Adrenal gland (tissue), 5 donors: ENCODE measurements at regions not wholly inside any gene's neighbourhood (a gene's known extent, or its start where the extent isn't known, plus 50 kb on each side); places are given as distances from the start of the nearest gene placed in this dataset.

Experiments
- POLR2A ChIP-seq, 2 donors: fragments of 450-650 bp; IDR thresholded peaks; one replicate each; pipeline ENCODE4 v1.6.1; 2017; ENCODE audit warnings: antibody characterized with exemption in 2 of 2, mild to moderate bottlenecking in 2 of 2, moderate library complexity in 1 of 2
- TF ChIP-seq, protein P1 (sequence below), 6 experiments: fragments of 450-650 bp in 4 of 6; fragments of 200-600 bp in 2 of 6; sonication (generic) in 1 of 6; IDR thresholded peaks; 1 replicate in 5 of 6; 2 replicates in 1 of 6; pipeline versions ENCODE4 v1.5.1 to v1.8.0; 2016 to 2021; ENCODE audit warnings: antibody characterized with exemption in 6 of 6, mild to moderate bottlenecking in 2 of 6, moderate library complexity in 1 of 6
- donor health status: DM: no; HTN: no; CAD: no.

DNA sequence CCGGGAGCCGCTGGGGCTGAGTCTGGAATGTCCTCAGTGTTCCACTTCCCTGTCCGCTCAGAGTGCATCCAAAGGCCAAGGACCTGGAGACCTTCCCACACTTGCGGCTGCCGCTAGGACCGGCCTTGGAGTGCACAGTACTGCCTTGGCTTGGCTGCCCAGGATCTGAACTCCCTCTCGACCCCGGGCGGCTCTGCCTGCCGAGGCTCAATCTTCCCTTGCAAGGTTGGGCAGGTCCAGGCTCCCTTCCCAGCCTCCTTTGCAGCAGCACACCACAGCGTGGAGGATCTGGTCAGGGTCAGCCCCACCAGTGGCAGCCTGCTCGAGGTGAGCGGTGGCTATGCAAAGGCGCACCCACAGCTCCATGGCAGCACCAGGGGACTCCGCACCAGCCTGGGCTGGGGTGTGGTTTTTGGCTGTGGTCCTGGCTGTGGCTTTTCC lies 69.2 kb downstream of the PLXNA1 start:
- TF ChIP-seq, protein P1, sequence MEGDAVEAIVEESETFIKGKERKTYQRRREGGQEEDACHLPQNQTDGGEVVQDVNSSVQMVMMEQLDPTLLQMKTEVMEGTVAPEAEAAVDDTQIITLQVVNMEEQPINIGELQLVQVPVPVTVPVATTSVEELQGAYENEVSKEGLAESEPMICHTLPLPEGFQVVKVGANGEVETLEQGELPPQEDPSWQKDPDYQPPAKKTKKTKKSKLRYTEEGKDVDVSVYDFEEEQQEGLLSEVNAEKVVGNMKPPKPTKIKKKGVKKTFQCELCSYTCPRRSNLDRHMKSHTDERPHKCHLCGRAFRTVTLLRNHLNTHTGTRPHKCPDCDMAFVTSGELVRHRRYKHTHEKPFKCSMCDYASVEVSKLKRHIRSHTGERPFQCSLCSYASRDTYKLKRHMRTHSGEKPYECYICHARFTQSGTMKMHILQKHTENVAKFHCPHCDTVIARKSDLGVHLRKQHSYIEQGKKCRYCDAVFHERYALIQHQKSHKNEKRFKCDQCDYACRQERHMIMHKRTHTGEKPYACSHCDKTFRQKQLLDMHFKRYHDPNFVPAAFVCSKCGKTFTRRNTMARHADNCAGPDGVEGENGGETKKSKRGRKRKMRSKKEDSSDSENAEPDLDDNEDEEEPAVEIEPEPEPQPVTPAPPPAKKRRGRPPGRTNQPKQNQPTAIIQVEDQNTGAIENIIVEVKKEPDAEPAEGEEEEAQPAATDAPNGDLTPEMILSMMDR (IDR thresholded peaks at IDR 0.05) = no peak
- TF ChIP-seq POLR2A (IDR thresholded peaks at IDR 0.05) = no peak
